Glutamatergic neuron (in vitro differentiated cells): ENCODE measurements at regions not wholly inside any gene's neighbourhood (a gene's known extent, or its start where the extent isn't known, plus 50 kb on each side); places are given as distances from the start of the nearest gene placed in this dataset.

ENCODE experiments used
- DNase-seq: peaks from one replicate; pipeline ENCODE4 v3.0.0; 2022
- H3K27ac Mint-ChIP-seq: one replicate; pipeline ENCODE4 v1.8.0; 2020; ENCODE audit warnings: mild to moderate bottlenecking, mixed read lengths, inconsistent platforms; ENCODE audit not compliant: unreplicated experiment
- H3K27me3 Mint-ChIP-seq: one replicate; pipeline ENCODE4 v1.8.0; 2020; ENCODE audit warnings: mild to moderate bottlenecking, moderate library complexity, mixed read lengths, inconsistent platforms; ENCODE audit not compliant: unreplicated experiment
- H3K36me3 Mint-ChIP-seq: one replicate; pipeline ENCODE4 v1.8.0; 2020; ENCODE audit warnings: mild to moderate bottlenecking, mixed read lengths, inconsistent platforms; ENCODE audit not compliant: unreplicated experiment
- H3K4me1 Mint-ChIP-seq: one replicate; pipeline ENCODE4 v1.8.0; 2020; ENCODE audit warnings: mild to moderate bottlenecking, low read depth, mixed read lengths, inconsistent platforms; ENCODE audit not compliant: unreplicated experiment
- H3K4me3 Mint-ChIP-seq: one replicate; pipeline ENCODE4 v1.8.0; 2020; ENCODE audit warnings: mild to moderate bottlenecking, mixed read lengths, inconsistent platforms; ENCODE audit not compliant: unreplicated experiment
- H3K9me3 Mint-ChIP-seq: one replicate; pipeline ENCODE4 v1.8.0; 2020; ENCODE audit warnings: mild to moderate bottlenecking, moderate library complexity, mixed read lengths, inconsistent platforms; ENCODE audit not compliant: unreplicated experiment
- CTCF ChIP-seq: fragments of 200-600 bp; sonication (generic); IDR thresholded peaks from one replicate; pipeline ENCODE4 v1.5.0; 2021; ENCODE audit not compliant: partially characterized antibody, unreplicated experiment

- H3K27me3 Mint-ChIP-seq = no peaks in the 10 kb centered on the region
- DNase-seq = peak; percentile 40
- no peak for TF ChIP-seq CTCF
- no peaks in the 10 kb centered on the region for H3K36me3 Mint-ChIP-seq
- peaks cover 3% of the 10 kb centered on the region for H3K4me1 Mint-ChIP-seq
- no peak overlapping the region for H3K27ac Mint-ChIP-seq
- no peak overlapping the region for H3K4me3 Mint-ChIP-seq
- H3K9me3 Mint-ChIP-seq = peaks cover 3% of the 10 kb centered on the region
Observed at GRCh38 chr22:27207907-27208306, 550.5 kb downstream of the MIAT start.

- H3K27ac Mint-ChIP-seq = no peak overlapping the region
- no peak for TF ChIP-seq CTCF
- no peak overlapping the region for H3K4me3 Mint-ChIP-seq
- no peak for DNase-seq
- no peaks in the 10 kb centered on the region for H3K27me3 Mint-ChIP-seq
- peaks cover 3% of the 10 kb centered on the region for H3K9me3 Mint-ChIP-seq
- H3K4me1 Mint-ChIP-seq = peaks cover 4% of the 10 kb centered on the region
- peaks cover 5% of the 10 kb centered on the region for H3K36me3 Mint-ChIP-seq
Observed at GRCh38 chr22:27210111-27210730, 552.8 kb downstream of the MIAT start.

- no peak overlapping the region for H3K4me3 Mint-ChIP-seq
- DNase-seq = no peak
- peaks cover 4% of the 10 kb centered on the region for H3K4me1 Mint-ChIP-seq
- no peak overlapping the region for H3K27ac Mint-ChIP-seq
- peaks cover 5% of the 10 kb centered on the region for H3K36me3 Mint-ChIP-seq
- H3K9me3 Mint-ChIP-seq = no peaks in the 10 kb centered on the region
- H3K27me3 Mint-ChIP-seq = no peaks in the 10 kb centered on the region
- no peak for TF ChIP-seq CTCF
Observed at GRCh38 chr22:27212102-27212501, 554.7 kb downstream of the MIAT start.

GRCh38 chr22:27212617-27213177 lies 555.3 kb downstream of the MIAT start:
- Mint-ChIP-seq H3K36me3 (peaks cover 5% of the 10 kb centered on the region), H3K4me1 (peaks cover 4% of the 10 kb centered on the region), H3K27me3 (no peaks in the 10 kb centered on the region), H3K9me3 (no peaks in the 10 kb centered on the region), H3K4me3 (no peak overlapping the region), H3K27ac (no peak overlapping the region)
- no peak for DNase-seq
- no peak for TF ChIP-seq CTCF

GRCh38 chr22:27213294-27213693 lies 555.9 kb downstream of the MIAT start:
- H3K4me1 Mint-ChIP-seq = peaks cover 7% of the 10 kb centered on the region

More at GRCh38 chr22:27213294-27213693, 555.9 kb downstream of the MIAT start:
- TF ChIP-seq CTCF = no peak
- H3K9me3 Mint-ChIP-seq = no peaks in the 10 kb centered on the region
- no peak for DNase-seq
- peaks cover 5% of the 10 kb centered on the region for H3K36me3 Mint-ChIP-seq
- no peak overlapping the region for H3K4me3 Mint-ChIP-seq
- no peak overlapping the region for H3K27ac Mint-ChIP-seq
- H3K27me3 Mint-ChIP-seq = no peaks in the 10 kb centered on the region
